NCI-H2171 treated with DMSO at 0.1 percent for 48 hours (cell line): ENCODE measurements at regions not wholly inside any gene's neighbourhood (a gene's known extent, or its start where the extent isn't known, plus 50 kb on each side); places are given as distances from the start of the nearest gene placed in this dataset.
"Not testable (repeated sequence)": the region's sequence is repeated elsewhere in the genome, so short reads cannot be mapped to it uniquely, and the experiment has no call there.

ENCODE experiments used
- DNase-seq: peaks from one replicate; lab custom pipeline; 2025; lab: John Stamatoyannopoulos, UW

- no peak for DNase-seq
Measured at GRCh38 chr3:78255403-78255802, 1215.5 kb downstream of the ROBO2 start.

DNA sequence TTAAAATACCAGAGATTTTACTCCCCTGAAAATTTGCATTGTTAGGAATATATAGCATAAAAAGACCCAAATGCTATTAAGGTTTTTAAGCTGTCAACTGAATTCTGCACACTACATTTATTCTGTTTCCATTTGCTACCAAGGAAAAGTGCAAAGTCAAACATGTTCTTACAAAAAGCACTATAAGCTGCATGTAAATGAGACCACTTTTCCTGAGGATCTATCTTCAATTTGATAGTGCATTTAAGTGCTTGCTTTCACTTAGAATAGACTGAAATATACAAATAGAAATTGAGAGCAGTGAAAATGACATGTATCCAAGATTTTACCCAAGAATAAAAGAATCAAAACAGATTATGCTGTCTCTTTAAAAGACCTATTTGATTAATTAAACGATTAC lies 1216.2 kb downstream of the ROBO2 start:
- no peak for DNase-seq

DNA sequence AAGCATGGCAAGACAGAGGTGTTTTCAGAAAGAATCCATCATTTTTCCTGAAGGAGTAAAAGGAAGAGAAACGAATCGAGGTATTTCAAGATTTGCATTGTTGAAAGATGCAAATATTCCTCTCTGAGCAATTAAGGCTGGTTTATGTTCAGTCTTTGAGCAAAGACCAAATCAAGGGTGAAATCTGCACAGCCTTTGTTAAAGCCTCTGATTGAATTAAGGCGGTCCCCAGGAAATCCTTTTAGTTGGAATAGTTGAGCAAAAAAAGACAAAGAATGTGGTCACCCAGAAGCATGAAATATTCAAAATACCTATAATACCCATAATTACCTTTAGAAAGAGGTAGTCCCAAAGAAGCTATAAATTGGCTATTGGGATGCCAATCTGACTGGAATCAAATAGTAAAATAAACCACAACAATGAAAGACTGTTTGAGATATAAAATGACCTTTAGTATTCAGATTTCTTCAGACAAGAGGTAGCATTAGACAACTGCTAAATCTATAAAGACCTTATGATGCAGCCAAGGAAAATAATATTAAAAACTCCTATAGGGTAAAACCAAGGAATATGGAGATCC lies 1218.1 kb downstream of the ROBO2 start:
- no peak for DNase-seq

GRCh38 chr3:78258798-78259197 lies 1218.9 kb downstream of the ROBO2 start:
- no peak for DNase-seq

GRCh38 chr3:78260388-78260787 lies 1220.5 kb downstream of the ROBO2 start:
- no peak for DNase-seq

GRCh38 chr3:78266550-78266949 lies 1226.7 kb downstream of the ROBO2 start:
- not testable (repeated sequence) for DNase-seq

- DNase-seq: no peak
Measured at GRCh38 chr3:78267235-78267634, 1227.3 kb downstream of the ROBO2 start.

DNA sequence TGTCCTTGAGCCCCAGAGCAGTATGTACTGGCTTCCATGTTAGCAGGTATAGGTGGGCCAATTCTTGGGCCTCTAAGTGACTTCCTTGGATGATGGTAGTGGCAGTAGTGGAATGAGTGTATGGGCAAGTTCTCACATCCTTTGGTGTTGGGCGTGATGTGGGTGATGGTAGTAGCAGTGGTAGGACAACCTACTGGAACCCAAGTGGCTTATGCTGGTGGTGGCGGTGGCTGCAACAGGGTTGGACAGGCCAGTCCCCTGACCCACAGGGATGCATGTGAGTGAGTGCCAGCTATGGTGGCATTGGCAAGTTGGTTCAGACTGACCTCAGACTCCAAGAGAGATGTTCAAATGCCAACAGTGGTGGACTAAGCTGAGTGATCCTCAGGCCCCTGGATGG lies 1228.2 kb downstream of the ROBO2 start:
- DNase-seq: no peak

GRCh38 chr3:78268716-78269668 lies 1229.1 kb downstream of the ROBO2 start:
- no peak for DNase-seq

- peak; percentile 6 for DNase-seq
Measured at GRCh38 chr3:78273326-78273725, 1233.4 kb downstream of the ROBO2 start.

DNA sequence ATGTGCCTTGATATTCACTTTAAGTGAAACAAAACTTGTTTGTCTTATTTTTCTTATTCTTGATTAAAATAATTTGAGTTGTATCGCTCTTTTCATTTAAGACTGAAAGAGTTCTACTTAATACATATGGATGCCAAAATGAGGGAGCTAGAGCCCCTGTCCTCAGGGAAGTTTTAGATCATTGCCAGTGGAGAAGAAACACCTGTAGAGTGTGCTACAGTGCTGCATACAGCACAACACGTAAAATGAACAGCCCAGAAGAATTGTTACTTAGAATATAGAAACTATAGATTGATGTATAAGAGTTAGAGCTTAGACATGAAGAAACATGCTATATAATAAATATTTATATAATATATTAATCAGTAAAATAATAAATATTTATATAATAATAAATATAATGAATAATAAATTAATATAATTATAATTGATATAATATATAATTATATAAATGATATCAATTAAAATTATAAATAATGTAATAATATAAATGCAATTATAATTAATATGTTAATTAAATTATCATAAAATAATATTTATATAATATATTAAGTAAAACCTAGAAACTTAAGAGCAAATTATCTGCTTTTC lies 1234.7 kb downstream of the ROBO2 start:
- DNase-seq: no peak

DNA sequence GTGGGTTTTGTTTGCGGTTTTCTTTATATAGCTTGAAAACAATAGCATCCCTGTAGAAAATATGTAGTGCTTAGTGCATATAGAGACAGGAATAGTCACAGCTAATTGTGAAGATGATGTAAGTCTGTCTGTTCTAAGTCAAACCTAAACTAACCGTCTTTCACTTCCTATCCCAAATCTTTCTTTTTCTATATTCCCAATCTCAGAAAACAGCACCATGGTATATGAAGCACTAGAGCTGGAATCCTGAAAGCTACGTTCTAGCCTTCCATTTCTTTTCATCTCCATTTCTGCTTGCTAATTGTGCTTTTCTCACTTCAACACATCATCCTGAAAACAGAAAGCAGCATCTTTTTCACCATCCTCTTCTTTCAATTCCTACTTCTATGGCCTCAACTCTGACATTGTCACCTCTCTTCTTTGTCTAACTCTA lies 1235.5 kb downstream of the ROBO2 start:
- no peak for DNase-seq

DNA sequence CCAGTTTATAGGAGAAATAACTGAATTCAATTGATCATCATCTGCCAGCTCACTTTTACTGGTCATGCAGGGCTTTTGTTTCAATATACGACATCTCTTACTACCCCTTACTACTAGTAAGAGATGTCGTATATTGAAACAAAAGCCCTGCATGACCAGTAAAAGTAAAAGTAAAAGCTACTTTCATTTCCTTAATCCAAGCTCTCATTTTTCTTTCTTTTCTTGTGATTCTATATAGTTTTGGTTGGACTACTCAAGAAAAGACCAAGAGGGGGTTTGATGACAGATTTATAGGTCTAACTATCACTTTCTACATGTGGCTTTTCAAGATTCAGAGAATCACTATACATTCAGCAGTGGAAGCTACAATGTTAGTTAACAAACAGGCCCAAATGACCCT lies 1237.3 kb downstream of the ROBO2 start:
- DNase-seq: no peak

- no peak for DNase-seq
Measured at GRCh38 chr3:78277801-78278200, 1237.9 kb downstream of the ROBO2 start.

GRCh38 chr3:78279091-78279490 lies 1239.2 kb downstream of the ROBO2 start:
- DNase-seq: no peak

DNA sequence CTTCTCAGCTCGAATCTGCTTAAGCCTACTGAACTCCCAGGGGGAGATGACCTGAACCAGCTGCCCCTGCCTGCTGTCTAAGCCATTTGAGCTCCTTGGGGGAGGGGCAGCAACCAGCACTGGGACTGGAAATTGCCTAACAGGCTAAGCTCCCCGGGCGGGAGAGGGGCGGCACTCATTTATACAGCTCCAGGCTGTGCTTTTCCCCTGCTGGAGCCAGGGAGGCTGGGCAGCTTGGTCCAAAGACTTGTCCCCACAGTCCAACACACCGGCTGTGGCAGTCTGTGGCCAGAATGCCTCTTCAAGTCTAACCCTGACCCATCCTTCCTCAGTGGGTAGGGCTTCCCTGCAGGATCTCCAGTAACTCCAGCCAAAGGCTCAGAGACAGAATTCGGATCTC lies 1241.5 kb downstream of the ROBO2 start:
- DNase-seq: no peak

DNA sequence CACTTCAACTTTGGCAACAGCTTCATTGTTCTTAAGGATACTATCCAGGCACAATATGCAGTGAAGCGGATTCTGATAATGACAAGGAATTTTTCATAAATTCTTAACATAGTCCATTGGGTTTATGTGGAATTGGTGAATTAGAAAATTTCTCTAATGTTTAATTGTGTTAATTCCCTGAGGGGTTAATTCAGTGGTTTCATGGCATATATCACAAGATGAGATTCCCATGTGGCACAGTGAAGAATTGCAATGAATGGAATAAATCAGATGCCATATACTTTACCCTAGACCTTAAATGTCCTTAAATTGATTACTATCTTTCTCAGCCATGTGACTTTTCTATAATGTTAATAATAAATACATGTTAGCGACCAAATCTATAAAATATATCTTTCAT lies 1244.1 kb downstream of the ROBO2 start:
- no peak for DNase-seq

DNA sequence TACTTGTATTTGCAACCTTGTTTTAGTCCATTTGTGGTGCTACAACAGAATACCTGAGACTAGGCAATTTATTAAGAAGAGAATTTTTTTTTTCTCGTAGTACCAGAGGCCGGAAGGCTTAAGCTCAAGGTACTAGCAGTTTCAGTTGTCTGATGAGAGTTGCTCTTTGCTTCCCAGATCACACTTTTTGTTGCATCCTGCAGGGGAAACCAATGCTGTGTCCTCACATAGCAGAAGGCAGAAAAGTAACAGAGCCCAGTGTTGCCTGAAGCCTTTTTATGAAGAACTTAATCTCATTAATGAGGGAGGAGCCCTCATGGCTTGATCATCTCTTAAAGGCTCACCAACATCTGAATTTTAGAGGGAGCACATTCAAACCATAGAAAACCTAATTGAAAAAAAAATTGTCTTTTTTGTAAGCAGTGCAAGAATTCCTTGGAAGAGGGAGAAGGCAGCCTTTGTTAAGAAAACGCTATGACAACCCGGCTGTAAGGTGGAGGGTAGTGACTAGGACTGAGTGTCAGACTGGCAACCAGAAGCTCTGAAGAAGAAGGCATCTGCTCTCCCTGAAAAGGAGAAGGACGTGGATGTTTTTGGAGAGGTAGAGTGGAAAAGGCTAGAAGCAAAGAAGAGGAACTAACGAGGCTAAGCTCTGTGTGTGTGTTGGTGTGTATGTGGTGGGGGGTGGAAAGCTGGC lies 1245.3 kb downstream of the ROBO2 start:
- DNase-seq: no peak

GRCh38 chr3:78287085-78287484 lies 1247.2 kb downstream of the ROBO2 start:
- DNase-seq: no peak

GRCh38 chr3:78293284-78293683 lies 1253.4 kb downstream of the ROBO2 start:
- no peak for DNase-seq

DNA sequence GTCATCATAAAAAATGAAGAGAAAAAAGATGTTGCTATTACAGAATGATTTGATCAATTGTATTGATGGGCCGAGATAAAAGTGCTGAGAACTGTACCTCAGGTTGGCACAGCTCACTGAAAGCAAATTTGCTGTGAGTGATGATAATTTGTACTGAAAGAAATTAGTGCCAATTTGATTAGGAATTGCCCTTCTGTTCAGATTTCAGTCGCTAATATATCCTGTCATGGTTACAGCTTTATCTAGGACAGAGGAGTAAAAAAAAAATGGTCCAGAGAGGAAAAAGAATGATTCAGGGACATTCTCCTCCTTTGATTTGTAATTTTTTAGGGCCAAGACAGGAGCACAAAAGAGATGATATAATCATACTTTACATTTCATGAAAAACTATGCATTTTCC lies 1264.2 kb downstream of the ROBO2 start:
- no peak for DNase-seq

- DNase-seq: no peak
Measured at GRCh38 chr3:78312851-78313250, 1273.0 kb downstream of the ROBO2 start.

DNA sequence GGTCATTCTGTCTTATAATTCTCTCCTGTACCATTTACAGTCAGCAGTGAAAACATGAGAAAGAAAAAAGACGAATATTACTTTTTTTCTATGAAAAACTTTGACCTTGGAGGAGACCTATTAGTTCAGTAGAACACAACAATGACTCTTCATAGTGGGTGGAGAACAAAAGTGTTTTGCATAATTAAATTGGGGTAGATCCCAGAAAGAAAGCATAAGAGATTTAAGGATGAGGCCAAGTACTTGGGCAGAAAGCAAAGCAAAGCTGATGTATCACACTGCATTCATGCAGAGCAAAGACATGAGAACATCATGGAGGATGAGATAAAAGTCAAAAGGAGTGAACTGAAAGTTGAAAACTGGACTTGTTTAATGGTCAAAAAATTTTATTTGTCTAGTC lies 1273.4 kb downstream of the ROBO2 start:
- DNase-seq: no peak
